ENCODE measurements at regions not wholly inside any gene's neighbourhood (a gene's known extent, or its start where the extent isn't known, plus 50 kb on each side); places are given as distances from the start of the nearest gene placed in this dataset.
"Not testable (repeated sequence)": the region's sequence is repeated elsewhere in the genome, so short reads cannot be mapped to it uniquely, and the experiment has no call there.

GRCh38 chr12:72723732-72724131 lies 451.6 kb downstream of the TRHDE start:
- peak; percentile 19 for DNase-seq

- DNase-seq, result no peak
These were observed 457.4 kb downstream of the TRHDE start for GRCh38 chr12:72729451-72730010.

GRCh38 chr12:72734581-72734980 lies 462.4 kb downstream of the TRHDE start:
- DNase-seq, result no peak

GRCh38 chr12:72738811-72739210 lies 466.6 kb downstream of the TRHDE start:
- DNase-seq, result no peak

GRCh38 chr12:72740064-72740463 lies 467.9 kb downstream of the TRHDE start:
- DNase-seq, result no peak

- DNase-seq, result no peak
These were observed 470.4 kb downstream of the TRHDE start for GRCh38 chr12:72742568-72742967.

- DNase-seq, result no peak
These were observed 473.9 kb downstream of the TRHDE start for GRCh38 chr12:72746048-72746447.

- peak; percentile 2 for DNase-seq
These were observed 475.1 kb downstream of the TRHDE start for GRCh38 chr12:72747111-72747849.

GRCh38 chr12:72748971-72749370 lies 476.8 kb downstream of the TRHDE start:
- DNase-seq, result no peak

GRCh38 chr12:72753571-72753970 lies 481.4 kb downstream of the TRHDE start:
- DNase-seq, result no peak

- DNase-seq, result not testable (repeated sequence)
These were observed 481.9 kb downstream of the TRHDE start for GRCh38 chr12:72754026-72754425.

- no peak for DNase-seq
These were observed 494.3 kb downstream of the TRHDE start for GRCh38 chr12:72766517-72766916.

GRCh38 chr12:72774023-72774422 lies 501.9 kb downstream of the TRHDE start:
- DNase-seq, result no peak

- DNase-seq, result no peak
These were observed 505.6 kb downstream of the TRHDE start for GRCh38 chr12:72777806-72778205.

GRCh38 chr12:72790273-72790672 lies 518.1 kb downstream of the TRHDE start:
- DNase-seq, result no peak

- DNase-seq, result no peak
These were observed 520.7 kb downstream of the TRHDE start for GRCh38 chr12:72792889-72793288.

- no peak for DNase-seq
These were observed 521.6 kb downstream of the TRHDE start for GRCh38 chr12:72793796-72794195.

- no peak for DNase-seq
These were observed 543.3 kb downstream of the TRHDE start for GRCh38 chr12:72815421-72815820.

- DNase-seq, result no peak
These were observed 556.6 kb downstream of the TRHDE start for GRCh38 chr12:72828662-72829324.

GRCh38 chr12:72829838-72830237 lies 557.7 kb downstream of the TRHDE start:
- DNase-seq, result no peak

- DNase-seq, result no peak
These were observed 559.9 kb downstream of the TRHDE start for GRCh38 chr12:72832024-72832423.

- no peak for DNase-seq
These were observed 564.0 kb downstream of the TRHDE start for GRCh38 chr12:72836194-72836593.

GRCh38 chr12:72839696-72840095 lies 567.5 kb downstream of the TRHDE start:
- no peak for DNase-seq

GRCh38 chr12:72863671-72864070 lies 591.5 kb downstream of the TRHDE start:
- no peak for DNase-seq

All from fibroblast of skin of abdomen (primary cell).